ENCODE measurements at regions not wholly inside any gene's neighbourhood (a gene's known extent, or its start where the extent isn't known, plus 50 kb on each side); places are given as distances from the start of the nearest gene placed in this dataset.

GRCh38 chr2:121046335-121046734 is 238.7 kb downstream of the TFCP2L1 start:
- no TSS peak for BruUV-seq (replicated peaks)
- POLR2A ChIA-PET (ENCODE audit: unreplicated experiment), result no interaction called here
- CTCF ChIA-PET, result no interaction called here

GRCh38 chr2:121047383-121047782 is 237.6 kb downstream of the TFCP2L1 start:
- no peaks in the 10 kb centered on the region for H3K36me3 ChIP-seq (ENCODE audit: low read depth)
- H3F3A ChIP-seq (ENCODE audit: insufficient read depth, low read depth), result no peaks in the 10 kb centered on the region
- TF ChIP-seq EZH2 (IDR thresholded peaks at IDR 0.05; ENCODE audit: low read depth) (no peak), CTCF (conservative IDR thresholded peaks at IDR 0.05) (no peak)
- ChIA-PET POLR2A (ENCODE audit: unreplicated experiment) (no interaction called here), CTCF (interaction anchor here (0.7 kb wide), 1 partner anchor 93 kb away, joined by 3 read pairs; no protein-coding TSS in a partner anchor)
- H3K27me3 ChIP-seq (ENCODE audit: insufficient read depth, low read depth), result peaks cover 27% of the 10 kb centered on the region
- no peaks in the 10 kb centered on the region for H3K79me2 ChIP-seq (ENCODE audit: low read depth)
- H3K4me2 ChIP-seq, result no peak overlapping the region
- no peaks in the 10 kb centered on the region for H4K20me1 ChIP-seq (ENCODE audit: insufficient read depth)
- H3K9me3 ChIP-seq (ENCODE audit: insufficient read depth, low read depth), result no peaks in the 10 kb centered on the region
- no peak overlapping the region for H3K4me3 ChIP-seq
- no peak for DNase-seq
- no peaks in the 10 kb centered on the region for H3K4me1 ChIP-seq (replicated peaks; ENCODE audit: insufficient read depth)
- H3K27ac ChIP-seq, result no peak overlapping the region
- BruUV-seq (replicated peaks), result no TSS peak
- H3K9me2 ChIP-seq (ENCODE audit: insufficient read depth), result no peaks in the 10 kb centered on the region
- H2AFZ ChIP-seq, result no peak overlapping the region
- intact Hi-C loops (cut with micrococcal nuclease; ENCODE audit: unreplicated experiment), result no loop called here

More at GRCh38 chr2:121046335-121046734, 238.7 kb downstream of the TFCP2L1 start:
- Histone ChIP-seq H3K36me3 (ENCODE audit: low read depth) (no peaks in the 10 kb centered on the region), H3K9me2 (ENCODE audit: insufficient read depth) (no peaks in the 10 kb centered on the region), H3K27me3 (ENCODE audit: insufficient read depth, low read depth) (peaks cover 32% of the 10 kb centered on the region), H3K79me2 (ENCODE audit: low read depth) (no peaks in the 10 kb centered on the region), H2AFZ (no peak overlapping the region), H4K20me1 (ENCODE audit: insufficient read depth) (no peaks in the 10 kb centered on the region), H3K9me3 (ENCODE audit: insufficient read depth, low read depth) (no peaks in the 10 kb centered on the region), H3K4me3 (no peak overlapping the region), H3K4me2 (no peak overlapping the region), H3F3A (ENCODE audit: insufficient read depth, low read depth) (no peaks in the 10 kb centered on the region), H3K27ac (no peak overlapping the region), H3K4me1 (replicated peaks; ENCODE audit: insufficient read depth) (no peaks in the 10 kb centered on the region)
- no peak for DNase-seq
- TF ChIP-seq EZH2 (IDR thresholded peaks at IDR 0.05; ENCODE audit: low read depth) (no peak), CTCF (conservative IDR thresholded peaks at IDR 0.05) (no peak)
- intact Hi-C loops (cut with micrococcal nuclease; ENCODE audit: unreplicated experiment), result no loop called here

- DNase-seq, result peak; percentile 38 to 50
- no TSS peak for BruUV-seq (replicated peaks)
- Histone ChIP-seq H3K9me3 (ENCODE audit: insufficient read depth, low read depth) (no peaks in the 10 kb centered on the region; the same call in 1 of the 2 replicates), H3K27ac (no peak overlapping the region), H3K9me2 (ENCODE audit: insufficient read depth) (no peaks in the 10 kb centered on the region), H3K4me2 (no peak overlapping the region), H3K4me3 (no peak overlapping the region), H3K79me2 (ENCODE audit: low read depth) (no peaks in the 10 kb centered on the region), H2AFZ (no peak overlapping the region), H3K36me3 (ENCODE audit: low read depth) (no peaks in the 10 kb centered on the region), H3K4me1 (replicated peaks; ENCODE audit: insufficient read depth) (no peaks in the 10 kb centered on the region), H4K20me1 (ENCODE audit: insufficient read depth) (no peaks in the 10 kb centered on the region), H3K27me3 (ENCODE audit: insufficient read depth, low read depth) (peaks cover 21% of the 10 kb centered on the region), H3F3A (ENCODE audit: insufficient read depth, low read depth) (no peaks in the 10 kb centered on the region)
- no peak for TF ChIP-seq EZH2 (IDR thresholded peaks at IDR 0.05; ENCODE audit: low read depth)
- TF ChIP-seq CTCF (conservative IDR thresholded peaks at IDR 0.05), result no peak
- intact Hi-C loops (cut with micrococcal nuclease; ENCODE audit: unreplicated experiment), result no loop called here
- CTCF ChIA-PET, result no interaction called here
- POLR2A ChIA-PET (ENCODE audit: unreplicated experiment), result interaction anchor here (0.6 kb wide), 1 partner anchor 101 kb away, joined by 3 read pairs; no protein-coding TSS in a partner anchor
Observed at GRCh38 chr2:121049131-121049530, 235.9 kb downstream of the TFCP2L1 start.
